GM18507 (cell line): ENCODE measurements at regions not wholly inside any gene's neighbourhood (a gene's known extent, or its start where the extent isn't known, plus 50 kb on each side); places are given as distances from the start of the nearest gene placed in this dataset.
"Not testable (repeated sequence)": the region's sequence is repeated elsewhere in the genome, so short reads cannot be mapped to it uniquely, and the experiment has no call there.

Experiments
- DNase-seq: peaks from one replicate; pipeline ENCODE4 v3.0.0; 2011; ENCODE audit warnings: low read depth; ENCODE audit not compliant: insufficient read length; ENCODE audit errors: extremely low spot score
- FAIRE-seq: peaks from 2 replicates; lab custom pipeline; 2011; peaks lifted over from hg19 to GRCh38; lab: Jason Lieb, UNC

- DNase-seq (no peak), FAIRE-seq (no peak)
Observed at GRCh38 chr3:192062186-192062585, 601.2 kb downstream of the PYDC2 start.

- no peak for DNase-seq
- peak; percentile 88 for FAIRE-seq
Observed at GRCh38 chr3:192063570-192063969, 602.6 kb downstream of the PYDC2 start.

GRCh38 chr3:192064959-192065358 lies 604.0 kb downstream of the PYDC2 start:
- FAIRE-seq (no peak), DNase-seq (no peak)

GRCh38 chr3:192066253-192066652 lies 605.3 kb downstream of the PYDC2 start:
- not testable (repeated sequence) for FAIRE-seq, DNase-seq

- FAIRE-seq (peak; percentile 80), DNase-seq (no peak)
Observed at GRCh38 chr3:192068464-192069254, 607.7 kb downstream of the PYDC2 start.

- no peak for FAIRE-seq
Observed at GRCh38 chr3:192077795-192078497, 617.0 kb downstream of the PYDC2 start.

GRCh38 chr3:192079098-192079497 lies 618.1 kb downstream of the PYDC2 start:
- DNase-seq (no peak), FAIRE-seq (no peak)

More at GRCh38 chr3:192077795-192078497, 617.0 kb downstream of the PYDC2 start:
- no peak for DNase-seq

GRCh38 chr3:192080336-192080735 lies 619.4 kb downstream of the PYDC2 start:
- no peak for DNase-seq
- no peak for FAIRE-seq

- no peak for DNase-seq
- FAIRE-seq: peak; percentile 73
Observed at GRCh38 chr3:192082730-192083660, 622.0 kb downstream of the PYDC2 start.
